GM10266 (cell line): ENCODE measurements at regions not wholly inside any gene's neighbourhood (a gene's known extent, or its start where the extent isn't known, plus 50 kb on each side); places are given as distances from the start of the nearest gene placed in this dataset.

Experiments
- DNase-seq: peaks from one replicate; pipeline ENCODE4 v3.0.0; 2012; ENCODE audit errors: extremely low spot score
- CTCF ChIP-seq: IDR thresholded peaks from 2 replicates; pipeline ENCODE4 v1.5.1; 2012; ENCODE audit warnings: mild to moderate bottlenecking, low read depth; ENCODE audit not compliant: control insufficient read depth, insufficient read depth; ENCODE audit errors: missing control alignments

DNA sequence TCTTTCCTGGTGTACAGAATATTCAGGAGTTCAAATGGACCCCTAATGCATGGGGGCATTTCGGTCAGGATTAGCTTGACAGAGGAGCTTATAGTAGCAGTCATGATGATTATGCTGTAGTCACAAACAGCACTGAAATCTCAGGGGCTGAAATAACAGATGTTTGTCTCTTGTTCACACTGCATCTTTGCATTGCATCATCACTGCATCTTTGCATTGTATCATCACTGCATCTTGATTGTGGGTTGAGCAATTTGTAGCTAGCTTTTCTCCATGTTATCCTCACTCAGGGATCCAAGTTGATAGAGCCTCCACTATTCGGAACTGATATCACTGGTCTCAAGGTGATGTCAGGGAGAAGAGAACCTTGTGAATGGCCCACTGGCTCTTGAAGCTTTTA lies 160.9 kb downstream of the GATB start:
- DNase-seq = no peak
- no peak for TF ChIP-seq CTCF

DNA sequence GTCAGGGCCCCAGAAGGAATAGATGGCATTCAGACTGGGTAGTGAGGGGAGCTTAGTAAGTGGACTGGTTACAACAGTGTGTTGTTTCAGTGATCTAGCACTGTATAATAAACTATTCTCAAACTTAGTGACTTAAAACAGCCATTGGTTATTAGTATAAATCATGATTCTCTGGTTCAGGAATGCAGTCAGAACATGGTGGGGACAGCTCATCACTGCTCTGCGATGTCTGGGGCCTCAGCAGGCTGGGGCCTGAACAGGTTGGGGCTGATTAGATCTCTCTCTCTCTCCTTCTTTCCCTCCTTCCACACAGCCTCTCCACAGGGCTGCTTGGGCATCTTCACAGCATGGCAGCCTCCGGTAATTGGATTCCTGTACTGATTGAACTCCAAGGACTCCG lies 160.4 kb downstream of the GATB start:
- DNase-seq = no peak

DNA sequence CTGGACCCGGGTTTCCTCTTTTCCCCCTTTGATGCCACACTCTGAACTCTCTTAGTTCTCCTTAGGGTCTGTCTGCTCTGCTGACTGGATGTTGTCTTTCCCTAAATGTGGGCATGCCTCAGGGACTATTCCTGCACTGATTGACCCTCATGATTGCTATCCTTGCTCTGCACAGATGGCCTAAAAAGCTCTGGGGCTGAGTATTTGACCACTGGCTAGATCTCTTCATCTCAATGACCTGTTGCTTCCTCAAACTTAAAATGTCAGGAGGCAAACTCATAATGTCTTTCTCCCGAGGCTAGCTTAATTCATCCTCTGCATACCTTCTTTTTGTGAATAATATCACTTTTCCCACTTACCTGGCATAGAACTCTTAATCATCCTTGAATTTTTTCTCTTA lies 157.4 kb downstream of the GATB start:
- no peak for DNase-seq

More for the DNA sequence above, 160.4 kb downstream of the GATB start:
- no peak for TF ChIP-seq CTCF

GRCh38 chr4:151604238-151604637 lies 156.6 kb downstream of the GATB start:
- TF ChIP-seq CTCF = peak; percentile 24
- DNase-seq = peak; percentile 10

More for the DNA sequence above, 157.4 kb downstream of the GATB start:
- no peak for TF ChIP-seq CTCF

- no peak for DNase-seq
- no peak for TF ChIP-seq CTCF
Observed at GRCh38 chr4:151605215-151605614, 155.6 kb downstream of the GATB start.

GRCh38 chr4:151606061-151606460 lies 154.7 kb downstream of the GATB start:
- no peak for TF ChIP-seq CTCF
- DNase-seq = no peak

- DNase-seq = no peak
- TF ChIP-seq CTCF = no peak
Observed at GRCh38 chr4:151610229-151610628, 150.6 kb downstream of the GATB start.
